ENCODE measurements at regions not wholly inside any gene's neighbourhood (a gene's known extent, or its start where the extent isn't known, plus 50 kb on each side); places are given as distances from the start of the nearest gene placed in this dataset.

GRCh38 chr2:149849136-149849535, 261.6 kb upstream of the MMADHC start:
- no peaks in the 10 kb centered on the region for H4K20me1 ChIP-seq (ENCODE audit: insufficient read depth, low read length, poor library complexity, severe bottlenecking)
- no peaks in the 10 kb centered on the region for H3K9me2 ChIP-seq (replicated peaks; ENCODE audit: low read depth, low read length)
- no peaks in the 10 kb centered on the region for H3K4me1 ChIP-seq (ENCODE audit: insufficient read depth, low read length, poor library complexity, severe bottlenecking)
- H3K79me2 ChIP-seq (ENCODE audit: insufficient read depth, low read length): no peaks in the 10 kb centered on the region
- TF ChIP-seq CTCF (conservative IDR thresholded peaks at IDR 0.05; ENCODE audit: low read length): no peak
- no peak for TF ChIP-seq EZH2phosphoT487 (IDR thresholded peaks at IDR 0.05; ENCODE audit: borderline replicate concordance)
- no peaks in the 10 kb centered on the region for H3K27me3 ChIP-seq (ENCODE audit: insufficient read depth, low read length, poor library complexity, severe bottlenecking)
- H3K36me3 ChIP-seq (ENCODE audit: insufficient read depth, low read length): no peaks in the 10 kb centered on the region
- no peaks in the 10 kb centered on the region for H3F3A ChIP-seq (ENCODE audit: low read depth)
- H3K4me2 ChIP-seq (ENCODE audit: low read depth, low read length, poor library complexity, severe bottlenecking): no peak overlapping the region
- no peaks in the 10 kb centered on the region for H3K9me3 ChIP-seq (ENCODE audit: insufficient read depth, low read depth, low read length)
- no peak overlapping the region for H3K4me3 ChIP-seq (ENCODE audit: low read length, poor library complexity, severe bottlenecking)
- H2AFZ ChIP-seq (ENCODE audit: low read length): no peak overlapping the region
- H3K9ac ChIP-seq (ENCODE audit: low read depth, low read length, poor library complexity, severe bottlenecking): no peak overlapping the region

DNA sequence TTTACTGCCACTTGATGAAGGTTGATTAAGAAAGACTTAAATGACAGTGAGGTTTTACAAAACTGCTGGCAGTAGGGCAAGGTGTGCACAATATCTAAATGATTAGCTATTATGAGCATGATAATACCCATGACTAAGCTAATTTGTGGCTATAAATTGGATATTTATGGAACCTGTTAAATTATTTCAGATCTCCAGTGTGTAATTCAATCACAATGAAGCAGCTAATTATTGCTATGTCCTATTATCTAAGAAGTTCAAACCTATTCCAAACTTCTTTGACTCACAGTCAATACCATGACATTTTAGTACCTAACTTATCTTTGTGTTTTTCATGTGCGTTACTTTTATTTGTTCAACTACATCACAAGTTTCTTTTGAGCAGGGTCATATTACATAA, 253.8 kb upstream of the MMADHC start:
- no peaks in the 10 kb centered on the region for H3K36me3 ChIP-seq (ENCODE audit: insufficient read depth, low read length)
- no peak overlapping the region for H3K4me2 ChIP-seq (ENCODE audit: low read depth, low read length, poor library complexity, severe bottlenecking)
- H3K4me3 ChIP-seq (ENCODE audit: low read length, poor library complexity, severe bottlenecking): no peak overlapping the region
- TF ChIP-seq CTCF (conservative IDR thresholded peaks at IDR 0.05; ENCODE audit: low read length): no peak
- no peak for TF ChIP-seq EZH2phosphoT487 (IDR thresholded peaks at IDR 0.05; ENCODE audit: borderline replicate concordance)
- no peaks in the 10 kb centered on the region for H3K79me2 ChIP-seq (ENCODE audit: insufficient read depth, low read length)
- H3K9me2 ChIP-seq (replicated peaks; ENCODE audit: low read depth, low read length): no peaks in the 10 kb centered on the region
- no peaks in the 10 kb centered on the region for H3K27me3 ChIP-seq (ENCODE audit: insufficient read depth, low read length, poor library complexity, severe bottlenecking)
- H3K9me3 ChIP-seq (ENCODE audit: insufficient read depth, low read depth, low read length): no peaks in the 10 kb centered on the region
- no peaks in the 10 kb centered on the region for H4K20me1 ChIP-seq (ENCODE audit: insufficient read depth, low read length, poor library complexity, severe bottlenecking)
- H3K4me1 ChIP-seq (ENCODE audit: insufficient read depth, low read length, poor library complexity, severe bottlenecking): no peaks in the 10 kb centered on the region
- H3K9ac ChIP-seq (ENCODE audit: low read depth, low read length, poor library complexity, severe bottlenecking): no peak overlapping the region
- H2AFZ ChIP-seq (ENCODE audit: low read length): no peak overlapping the region
- no peaks in the 10 kb centered on the region for H3F3A ChIP-seq (ENCODE audit: low read depth)

DNA sequence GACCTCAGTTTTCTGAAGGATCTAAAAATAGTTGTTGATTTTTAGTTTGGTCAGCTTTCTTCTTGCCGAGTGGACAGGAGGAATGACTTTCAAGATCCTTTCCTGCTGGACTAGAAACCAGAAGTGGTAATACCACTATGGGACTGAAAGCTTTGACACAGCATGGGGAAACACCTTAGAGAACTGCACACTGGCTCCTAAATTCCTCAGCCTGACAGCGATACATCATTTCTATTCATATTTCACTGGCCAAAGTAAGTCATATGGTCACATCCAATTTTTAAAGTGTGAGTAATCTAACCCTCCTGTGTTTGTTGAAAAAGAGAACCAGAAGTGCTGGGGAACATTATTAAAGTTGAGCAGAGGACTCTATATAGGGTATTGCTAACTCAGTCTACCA, 244.7 kb upstream of the MMADHC start:
- no peak overlapping the region for H3K4me2 ChIP-seq (ENCODE audit: low read depth, low read length, poor library complexity, severe bottlenecking)
- H3K79me2 ChIP-seq (ENCODE audit: insufficient read depth, low read length): no peaks in the 10 kb centered on the region
- H3K9me2 ChIP-seq (replicated peaks; ENCODE audit: low read depth, low read length): no peaks in the 10 kb centered on the region
- H3K4me1 ChIP-seq (ENCODE audit: insufficient read depth, low read length, poor library complexity, severe bottlenecking): no peaks in the 10 kb centered on the region
- no peaks in the 10 kb centered on the region for H3K27me3 ChIP-seq (ENCODE audit: insufficient read depth, low read length, poor library complexity, severe bottlenecking)
- H3K4me3 ChIP-seq (ENCODE audit: low read length, poor library complexity, severe bottlenecking): no peak overlapping the region
- no peaks in the 10 kb centered on the region for H3K36me3 ChIP-seq (ENCODE audit: insufficient read depth, low read length)
- no peak for TF ChIP-seq CTCF (conservative IDR thresholded peaks at IDR 0.05; ENCODE audit: low read length)
- no peak for TF ChIP-seq EZH2phosphoT487 (IDR thresholded peaks at IDR 0.05; ENCODE audit: borderline replicate concordance)
- no peak overlapping the region for H3K9ac ChIP-seq (ENCODE audit: low read depth, low read length, poor library complexity, severe bottlenecking)
- no peaks in the 10 kb centered on the region for H3K9me3 ChIP-seq (ENCODE audit: insufficient read depth, low read depth, low read length)
- no peaks in the 10 kb centered on the region for H3F3A ChIP-seq (ENCODE audit: low read depth)
- no peak overlapping the region for H2AFZ ChIP-seq (ENCODE audit: low read length)
- no peaks in the 10 kb centered on the region for H4K20me1 ChIP-seq (ENCODE audit: insufficient read depth, low read length, poor library complexity, severe bottlenecking)

All from Loucy (cell line).